Esophagus muscularis mucosa (tissue), 4 donors: ENCODE measurements at regions not wholly inside any gene's neighbourhood (a gene's known extent, or its start where the extent isn't known, plus 50 kb on each side); places are given as distances from the start of the nearest gene placed in this dataset.

Experiments used
- DNase-seq: peaks from one replicate; pipeline ENCODE4 v3.0.0-alpha.2; 2017; ENCODE audit errors: extremely low spot score
- H3K27ac ChIP-seq, 4 donors: fragments of 200-600 bp; sonication (generic); replicated peaks in 1 of 4; 1 replicate in 3 of 4; 2 replicates in 1 of 4; pipeline ENCODE4 v1.5.1; 2016 to 2019; ENCODE audit warnings: mild to moderate bottlenecking in 1 of 4
- H3K27me3 ChIP-seq, 4 donors: fragments of 200-600 bp; sonication (generic); one replicate each; pipeline versions ENCODE4 v1.5.1 to v1.6.0; 2016 to 2019
- H3K36me3 ChIP-seq, 4 donors: fragments of 200-600 bp; sonication (generic); one replicate each; pipeline ENCODE4 v1.5.1; 2016 to 2019
- H3K4me1 ChIP-seq, 4 donors: fragments of 200-600 bp; sonication (generic); one replicate each; pipeline ENCODE4 v1.5.1; 2016 to 2019
- H3K4me3 ChIP-seq, 4 donors: fragments of 200-600 bp; sonication (generic); 1 replicate in 2 of 4; 2 replicates in 2 of 4; pipeline ENCODE4 v1.5.1; 2016 to 2019; ENCODE audit warnings: mild to moderate bottlenecking in 4 of 4, moderate library complexity in 1 of 4
- H3K9me3 ChIP-seq, 4 donors: fragments of 200-600 bp; sonication (generic); 1 replicate in 3 of 4; 2 replicates in 1 of 4; pipeline ENCODE4 v1.5.1; 2016 to 2019
- CTCF ChIP-seq, 3 experiments: fragments of 200-600 bp in 2 of 3; fragments of 450-650 bp in 1 of 3; sonication (generic) in 2 of 3; IDR thresholded peaks; one replicate each; pipeline ENCODE4 v1.5.1; 2017 to 2019; ENCODE audit warnings: antibody characterized with exemption in 3 of 3, mild to moderate bottlenecking in 2 of 3, moderate library complexity in 1 of 3
- EP300 ChIP-seq: sonication (generic); formaldehyde crosslinking; IDR thresholded peaks from one replicate; pipeline ENCODE4 v1.6.1; 2017; ENCODE audit warnings: antibody characterized with exemption
- POLR2A ChIP-seq: fragments of 450-650 bp; IDR thresholded peaks from one replicate; pipeline ENCODE4 v1.6.1; 2017; ENCODE audit warnings: antibody characterized with exemption, moderate library complexity, mild to moderate bottlenecking, low read depth
- POLR2AphosphoS5 ChIP-seq, 2 donors: sonication (generic); formaldehyde crosslinking; IDR thresholded peaks; one replicate each; pipeline ENCODE4 v1.6.1; 2017; ENCODE audit warnings: antibody characterized with exemption in 2 of 2
- WGBS: methylation state at CpG from one replicate; pipeline ENCODE4 v1.1.5; 2018; 5-methylcytosine and 5-hydroxymethylcytosine counted together
- intact Hi-C: fragments of 100-400 bp; cut with DNase I; formaldehyde crosslinking; loops from one replicate; pipeline ENCODE4 v1.15.1; 2023

GRCh38 chr5:14036514-14036913 lies 92.0 kb upstream of the DNAH5 start:
- H3K27ac ChIP-seq = peak overlapping the region; percentile 73 to 81 (median 74)
- no peaks in the 10 kb centered on the region for H3K27me3 ChIP-seq
- no peak for DNase-seq
- WGBS = 48% methylated on average over 2 of the region's 2 CpGs
- H3K4me1 ChIP-seq = peaks cover 19 to 32% (median 28%) of the 10 kb centered on the region in 4 donors
- no peaks in the 10 kb centered on the region for H3K36me3 ChIP-seq
- H3K4me3 ChIP-seq = peak overlapping the region in 1 of 4 donors; percentile 39
- no peaks in the 10 kb centered on the region for H3K9me3 ChIP-seq
- TF ChIP-seq POLR2A (no peak), POLR2AphosphoS5 (IDR thresholded peaks at IDR 0.05) (no peak), EP300 (no peak), CTCF (IDR thresholded peaks at IDR 0.05) (no peak)
- intact Hi-C loops = no loop called here

GRCh38 chr5:14035859-14036503 lies 91.5 kb upstream of the DNAH5 start:
- Histone ChIP-seq H3K27ac (peak overlapping the region; percentile 73 to 81 (median 74)), H3K27me3 (no peaks in the 10 kb centered on the region), H3K4me1 (peaks cover 19 to 32% (median 28%) of the 10 kb centered on the region in 4 donors), H3K9me3 (no peaks in the 10 kb centered on the region), H3K4me3 (peak overlapping the region; percentile 34 to 45 (median 37)), H3K36me3 (no peaks in the 10 kb centered on the region)
- DNase-seq = no peak
- TF ChIP-seq POLR2A (no peak), POLR2AphosphoS5 (IDR thresholded peaks at IDR 0.05) (peak; percentile 26 to 44), CTCF (IDR thresholded peaks at IDR 0.05) (no peak), EP300 (no peak)
- intact Hi-C loops = no loop called here
- 4% methylated on average over 10 of the region's 10 CpGs for WGBS

GRCh38 chr5:14034963-14035362 lies 90.5 kb upstream of the DNAH5 start:
- H3K4me3 ChIP-seq = no peak overlapping the region
- peaks cover 19 to 32% (median 28%) of the 10 kb centered on the region in 4 donors for H3K4me1 ChIP-seq
- peak; percentile 60 for DNase-seq
- H3K27ac ChIP-seq = peak overlapping the region; percentile 73 to 81 (median 74)
- intact Hi-C loops = no loop called here
- H3K27me3 ChIP-seq = no peaks in the 10 kb centered on the region
- WGBS = 63% methylated on average over 3 of the region's 3 CpGs
- TF ChIP-seq CTCF (IDR thresholded peaks at IDR 0.05) = no peak
- no peak for TF ChIP-seq POLR2AphosphoS5 (IDR thresholded peaks at IDR 0.05)
- no peak for TF ChIP-seq EP300
- no peak for TF ChIP-seq POLR2A
- H3K9me3 ChIP-seq = no peaks in the 10 kb centered on the region
- no peaks in the 10 kb centered on the region for H3K36me3 ChIP-seq

- Histone ChIP-seq H3K9me3 (no peaks in the 10 kb centered on the region), H3K27ac (no peak overlapping the region), H3K27me3 (no peaks in the 10 kb centered on the region), H3K4me3 (no peak overlapping the region), H3K4me1 (peaks cover 19 to 28% (median 25%) of the 10 kb centered on the region in 4 donors), H3K36me3 (no peaks in the 10 kb centered on the region)
- intact Hi-C loops = no loop called here
- TF ChIP-seq POLR2A = no peak
- no peak for TF ChIP-seq CTCF (IDR thresholded peaks at IDR 0.05)
- 79% methylated on average over 3 of the region's 3 CpGs for WGBS
- no peak for DNase-seq
These were observed 88.4 kb upstream of the DNAH5 start for GRCh38 chr5:14032918-14033317.
